Activated CD8-positive, alpha-beta memory T cell treated with anti-CD3 and anti-CD28 coated beads for 36 hours (primary cell): ENCODE measurements at regions not wholly inside any gene's neighbourhood (a gene's known extent, or its start where the extent isn't known, plus 50 kb on each side); places are given as distances from the start of the nearest gene placed in this dataset.
"Not testable (repeated sequence)": the region's sequence is repeated elsewhere in the genome, so short reads cannot be mapped to it uniquely, and the experiment has no call there.

Experiments used
- CTCF ChIA-PET: fragments of 350-600 bp; sonication (Branson Sonifier 250); formaldehyde crosslinking; loops from one replicate; lab custom pipeline; 2021; ENCODE audit warnings: antibody characterized with exemption; lab: Charles Lee
- POLR2A ChIA-PET: fragments of 350-600 bp; sonication (Branson Sonifier 250); formaldehyde crosslinking; loops from one replicate; lab custom pipeline; 2021; ENCODE audit warnings: antibody characterized with exemption; lab: Charles Lee

DNA sequence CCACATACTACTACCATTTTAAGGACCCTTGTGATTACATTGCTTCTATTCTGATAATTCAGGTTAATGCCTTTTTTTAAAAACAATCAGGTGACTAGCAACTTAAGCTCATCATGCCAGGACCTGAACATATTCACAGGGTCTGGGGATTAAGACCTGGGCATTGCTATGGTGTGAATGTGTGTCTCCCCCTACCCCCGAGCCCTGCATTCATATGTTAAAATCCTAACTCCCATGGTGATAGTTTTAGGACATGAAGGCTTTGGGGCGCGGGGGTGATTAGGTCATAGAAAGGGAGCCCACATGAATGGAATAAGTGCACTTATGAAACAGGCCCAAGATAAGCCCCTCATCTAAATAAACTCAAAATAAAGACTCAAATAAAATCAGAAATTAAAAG is 734.4 kb upstream of the PABPC4L start:
- ChIA-PET CTCF (no interaction called here), POLR2A (no interaction called here)

- CTCF ChIA-PET = no interaction called here
- POLR2A ChIA-PET = no interaction called here
Observed at GRCh38 chr4:134935320-134935719, 733.7 kb upstream of the PABPC4L start.

DNA sequence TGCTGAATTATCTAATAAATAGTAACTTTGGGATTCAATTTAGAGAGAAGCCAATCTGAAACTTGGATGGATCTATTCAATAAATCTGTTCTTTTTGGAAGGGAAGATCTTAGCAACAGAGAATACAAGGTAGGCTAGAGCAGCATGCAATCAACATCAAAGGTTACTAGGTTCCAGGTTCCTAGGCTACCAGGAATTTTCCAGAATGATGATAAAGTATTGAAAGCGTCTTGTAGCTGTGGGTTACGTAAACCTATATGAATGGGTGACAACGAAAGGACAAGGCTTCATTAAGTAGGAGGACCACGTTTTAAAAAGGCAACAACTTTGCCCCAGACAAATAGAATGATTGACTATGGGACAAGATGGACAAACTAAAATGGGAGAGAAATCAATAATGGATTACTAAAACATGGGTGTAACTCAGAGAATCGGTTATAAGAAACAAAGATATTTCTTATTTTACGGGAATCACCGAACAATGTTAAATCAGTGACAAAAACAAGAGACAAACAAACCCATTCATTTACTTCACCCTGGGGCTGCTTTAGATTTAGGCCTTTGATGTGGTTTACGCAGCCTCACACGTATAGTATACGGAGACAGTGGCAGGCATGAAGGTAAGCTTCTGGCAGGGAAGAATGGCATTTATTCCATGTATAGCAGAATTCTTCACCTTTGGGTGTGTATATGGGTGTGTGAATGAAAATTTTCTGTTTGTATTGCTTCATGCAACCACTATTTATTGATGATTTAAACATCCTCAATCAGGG is 732.6 kb upstream of the PABPC4L start:
- ChIA-PET CTCF (no interaction called here), POLR2A (no interaction called here)

GRCh38 chr4:134915355-134915754 is 713.8 kb upstream of the PABPC4L start:
- CTCF ChIA-PET = no interaction called here
- POLR2A ChIA-PET = no interaction called here

- POLR2A ChIA-PET, CTCF ChIA-PET: not testable (repeated sequence)
Observed at GRCh38 chr4:134914250-134914649, 712.7 kb upstream of the PABPC4L start.

DNA sequence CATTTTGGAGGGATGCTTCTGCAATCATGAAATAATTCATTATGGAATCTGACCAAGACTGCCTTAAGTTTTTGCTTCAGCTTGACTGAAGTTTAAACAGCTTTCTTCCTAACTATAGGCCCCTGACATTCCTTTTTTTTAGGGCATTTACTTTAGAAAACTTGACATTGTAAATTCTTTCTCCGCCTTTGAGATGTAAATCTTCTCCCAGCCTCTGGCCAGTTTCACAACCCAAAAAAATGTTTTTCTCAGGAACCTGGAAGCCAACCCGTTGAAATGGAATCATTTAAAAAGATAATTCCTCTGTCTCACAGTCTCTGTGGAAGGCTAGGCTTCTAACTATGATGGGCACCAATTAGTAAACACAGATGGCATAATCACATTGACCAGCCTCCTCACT is 710.4 kb upstream of the PABPC4L start:
- POLR2A ChIA-PET = no interaction called here
- CTCF ChIA-PET = no interaction called here

- POLR2A ChIA-PET = no interaction called here
- CTCF ChIA-PET = no interaction called here
Observed at GRCh38 chr4:134906404-134907023, 704.9 kb upstream of the PABPC4L start.

GRCh38 chr4:134905061-134905460 is 703.5 kb upstream of the PABPC4L start:
- ChIA-PET CTCF (no interaction called here), POLR2A (no interaction called here)

- POLR2A ChIA-PET = no interaction called here
- CTCF ChIA-PET = no interaction called here
Observed at GRCh38 chr4:134888156-134888555, 686.6 kb upstream of the PABPC4L start.

DNA sequence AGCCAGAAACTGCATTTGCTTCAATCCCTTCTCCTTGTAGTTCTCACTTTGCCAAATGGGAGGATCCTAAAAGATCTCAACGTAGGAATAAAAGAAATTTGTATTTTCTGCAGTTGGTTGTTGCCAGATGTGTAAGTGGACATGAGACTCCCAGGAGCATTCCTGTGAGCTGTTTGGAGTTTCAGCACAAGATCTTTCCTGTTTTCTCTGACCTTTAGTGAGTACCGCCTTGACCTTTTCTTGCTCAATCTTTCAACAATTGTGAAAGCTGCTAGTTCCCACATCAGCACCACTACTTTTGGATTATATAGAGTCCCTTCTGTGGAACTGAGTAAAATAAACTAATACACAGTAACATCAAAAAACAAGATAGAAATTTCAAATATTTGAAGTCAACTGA is 683.8 kb upstream of the PABPC4L start:
- CTCF ChIA-PET = no interaction called here
- POLR2A ChIA-PET = no interaction called here

- ChIA-PET CTCF (no interaction called here), POLR2A (no interaction called here)
Observed at GRCh38 chr4:134883831-134884449, 682.4 kb upstream of the PABPC4L start.

DNA sequence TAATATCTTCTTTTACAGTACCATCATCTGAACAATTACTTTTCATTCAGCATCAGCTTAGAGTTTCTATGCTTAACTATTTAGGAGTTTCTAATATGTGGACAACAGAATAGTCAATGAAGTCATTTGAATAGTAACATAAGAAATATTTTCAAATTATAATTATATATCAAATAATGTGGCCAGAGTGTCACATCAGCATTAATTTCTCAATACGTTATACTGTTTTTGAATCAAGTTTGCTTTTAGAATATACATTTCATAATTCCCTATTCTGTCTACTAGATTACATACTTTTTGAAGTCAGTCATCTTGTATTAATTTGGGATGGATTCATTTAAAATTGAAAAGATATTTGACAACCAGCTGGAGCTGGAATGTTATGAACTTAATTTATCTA is 677.4 kb upstream of the PABPC4L start:
- CTCF ChIA-PET = no interaction called here

GRCh38 chr4:134867027-134867426 is 665.4 kb upstream of the PABPC4L start:
- POLR2A ChIA-PET = no interaction called here
- CTCF ChIA-PET = no interaction called here

More for the DNA sequence above, 677.4 kb upstream of the PABPC4L start:
- POLR2A ChIA-PET = no interaction called here

DNA sequence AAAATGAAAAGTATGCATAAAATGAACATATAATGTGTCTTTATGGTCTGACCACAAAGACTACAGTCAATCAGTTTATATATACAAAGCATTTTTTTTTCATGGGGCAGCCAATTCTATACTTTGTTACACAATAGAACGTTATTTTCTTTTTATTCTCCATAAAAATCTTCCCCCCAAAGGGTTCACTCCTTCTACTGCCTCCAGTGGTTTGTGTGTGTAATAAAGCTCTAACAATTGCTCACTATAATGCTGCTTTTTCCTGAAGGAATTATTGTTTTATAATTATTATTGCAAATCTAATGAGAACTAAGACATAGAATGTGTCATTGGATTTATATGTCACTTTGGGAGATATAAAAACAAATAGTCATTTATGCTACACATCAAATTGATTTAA is 664.1 kb upstream of the PABPC4L start:
- ChIA-PET POLR2A (no interaction called here), CTCF (no interaction called here)

- ChIA-PET CTCF (no interaction called here), POLR2A (no interaction called here)
Observed at GRCh38 chr4:134862116-134862515, 660.5 kb upstream of the PABPC4L start.

DNA sequence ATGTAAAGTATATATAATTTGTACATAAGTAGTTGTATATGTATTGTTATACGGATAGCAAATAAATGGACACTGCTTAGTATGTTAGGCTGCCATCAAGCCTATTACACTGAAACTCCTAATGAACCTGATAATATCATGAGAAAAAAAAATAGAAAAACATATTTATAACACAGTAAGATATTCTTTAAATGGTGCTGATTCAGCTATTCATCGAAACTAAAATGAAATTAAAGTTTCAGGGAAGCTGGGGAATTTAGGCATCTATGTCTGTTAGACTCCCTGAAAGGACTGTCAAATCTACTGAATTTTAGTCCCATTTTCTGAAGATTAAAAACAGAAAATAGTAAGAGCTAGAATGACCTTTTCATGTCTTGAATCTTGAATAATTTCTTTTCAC is 647.1 kb upstream of the PABPC4L start:
- CTCF ChIA-PET = no interaction called here
- POLR2A ChIA-PET = no interaction called here

DNA sequence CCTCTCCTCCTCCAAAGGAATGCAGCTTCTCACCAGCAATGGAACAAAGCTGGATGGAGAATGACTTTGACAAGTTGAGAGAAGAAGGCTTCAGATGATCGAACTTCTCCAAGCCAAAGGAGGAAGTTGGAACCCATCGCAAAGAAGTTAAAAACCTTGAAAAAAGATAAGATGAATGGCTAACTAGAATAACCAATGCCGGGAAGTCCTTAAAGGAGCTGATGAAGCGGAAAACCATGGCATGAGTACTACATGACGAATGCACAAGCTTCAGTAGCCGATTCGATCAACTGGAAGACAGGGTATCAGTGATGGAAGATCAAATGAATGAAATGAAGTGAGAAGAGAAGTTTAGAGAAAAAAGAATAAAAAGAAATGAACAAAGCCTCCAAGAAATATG is 629.2 kb upstream of the PABPC4L start:
- CTCF ChIA-PET, POLR2A ChIA-PET: not testable (repeated sequence)

DNA sequence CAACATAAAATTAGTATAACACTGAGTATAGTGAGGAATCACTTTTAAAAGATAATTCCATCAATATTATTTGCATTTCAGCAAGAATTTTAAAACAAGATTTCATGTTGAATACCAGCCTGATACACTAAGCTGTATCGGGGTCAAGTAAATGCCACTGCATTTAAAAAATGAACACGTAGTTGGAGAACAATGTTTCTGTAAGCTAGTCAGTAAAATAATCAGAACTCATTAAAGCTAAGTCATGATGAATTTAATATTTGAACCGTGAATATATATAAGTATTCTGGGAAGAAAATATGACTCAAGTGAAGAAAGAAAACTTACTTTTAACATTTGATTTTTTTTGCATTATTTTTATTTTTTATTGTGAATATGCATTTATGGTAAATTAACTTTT is 611.0 kb upstream of the PABPC4L start:
- CTCF ChIA-PET = no interaction called here
- POLR2A ChIA-PET = no interaction called here

- CTCF ChIA-PET = no interaction called here
- POLR2A ChIA-PET = no interaction called here
Observed at GRCh38 chr4:134807231-134807745, 605.7 kb upstream of the PABPC4L start.

GRCh38 chr4:134798573-134798972 is 597.0 kb upstream of the PABPC4L start:
- CTCF ChIA-PET = no interaction called here

DNA sequence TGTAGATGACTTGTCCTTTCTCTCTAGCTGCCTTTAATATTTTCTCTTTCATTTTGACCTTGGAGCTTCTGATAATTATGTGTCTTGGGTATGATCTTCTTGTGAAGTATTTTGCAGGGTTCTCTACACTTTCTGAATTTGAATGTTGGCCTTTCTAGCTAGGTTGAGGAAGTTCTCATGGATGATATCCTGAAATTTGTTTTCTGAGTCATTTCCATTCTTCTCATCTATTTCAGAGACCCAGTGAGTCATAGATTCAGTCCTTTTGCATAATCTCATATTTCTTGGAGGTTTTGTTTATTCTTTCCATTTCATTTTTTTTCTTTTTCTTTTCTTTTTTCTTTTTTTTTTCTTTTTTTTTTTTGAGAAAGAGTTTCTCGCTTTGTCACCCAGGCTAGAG is 585.7 kb upstream of the PABPC4L start:
- POLR2A ChIA-PET = no interaction called here
- CTCF ChIA-PET = no interaction called here

More at GRCh38 chr4:134798573-134798972, 597.0 kb upstream of the PABPC4L start:
- POLR2A ChIA-PET = no interaction called here
